A204.1 (cell line): ENCODE measurements at regions not wholly inside any gene's neighbourhood (a gene's known extent, or its start where the extent isn't known, plus 50 kb on each side); places are given as distances from the start of the nearest gene placed in this dataset.
"Not testable (repeated sequence)": the region's sequence is repeated elsewhere in the genome, so short reads cannot be mapped to it uniquely, and the experiment has no call there.

Experiments used
- FAIRE-seq: peaks from 2 replicates; lab custom pipeline; 2012; peaks lifted over from hg19 to GRCh38; lab: Jason Lieb, UNC

DNA sequence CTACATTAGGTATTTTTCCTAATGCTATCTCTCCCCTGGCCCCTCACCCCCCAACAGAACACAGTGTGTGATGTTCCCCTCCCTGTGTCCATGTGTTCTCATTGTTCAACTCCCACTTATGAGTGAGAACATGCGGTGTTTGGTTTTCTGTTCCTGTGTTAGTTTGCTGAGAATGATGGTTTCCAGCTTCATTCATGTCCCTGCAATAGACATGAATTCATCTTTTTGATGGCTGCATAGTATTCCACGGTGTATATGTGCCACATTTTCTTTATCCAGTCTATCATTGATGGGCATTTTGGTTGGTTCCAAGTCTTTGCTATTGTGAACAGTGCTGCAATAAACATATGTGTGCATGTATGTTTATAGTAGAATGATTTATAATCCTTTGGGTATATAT lies 473.3 kb downstream of the TFEC start:
- not testable (repeated sequence) for FAIRE-seq

DNA sequence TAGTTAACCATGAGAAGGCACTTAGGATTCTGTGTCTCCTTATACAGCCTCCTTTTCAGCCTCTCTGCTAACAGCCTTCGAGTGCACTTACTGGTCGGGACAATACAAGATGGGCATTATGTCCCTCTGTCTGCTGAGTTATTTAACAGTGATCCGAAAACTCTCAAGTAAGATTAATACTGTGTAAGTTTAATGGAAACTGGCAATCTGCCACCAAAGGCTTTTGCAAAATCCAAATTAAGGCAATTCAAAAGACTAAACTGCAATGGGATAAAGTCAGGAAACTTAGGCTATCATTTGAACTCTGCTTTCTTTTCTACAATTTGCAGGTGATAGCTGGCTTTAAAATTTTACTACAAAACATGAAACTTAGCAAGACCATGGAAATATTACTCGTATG lies 477.8 kb downstream of the TFEC start:
- no peak for FAIRE-seq

DNA sequence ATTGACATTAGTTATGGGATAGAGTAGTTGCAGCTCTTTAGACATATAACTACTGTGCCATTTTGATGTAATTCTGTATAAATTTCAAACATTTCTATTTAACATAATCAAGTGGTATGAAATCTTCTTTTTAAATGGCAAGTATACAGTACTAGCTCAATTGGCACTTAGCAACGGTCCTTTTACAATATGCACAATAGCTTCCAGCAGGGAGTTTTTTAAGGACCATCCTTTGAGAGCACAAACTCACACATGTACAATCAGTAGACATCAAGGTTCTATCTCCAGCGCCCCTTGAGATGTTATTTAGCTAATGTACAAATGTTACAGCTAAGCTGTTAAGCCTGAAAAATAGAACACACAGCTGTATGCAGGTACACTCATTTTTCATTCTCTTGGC lies 480.7 kb downstream of the TFEC start:
- FAIRE-seq, result no peak

DNA sequence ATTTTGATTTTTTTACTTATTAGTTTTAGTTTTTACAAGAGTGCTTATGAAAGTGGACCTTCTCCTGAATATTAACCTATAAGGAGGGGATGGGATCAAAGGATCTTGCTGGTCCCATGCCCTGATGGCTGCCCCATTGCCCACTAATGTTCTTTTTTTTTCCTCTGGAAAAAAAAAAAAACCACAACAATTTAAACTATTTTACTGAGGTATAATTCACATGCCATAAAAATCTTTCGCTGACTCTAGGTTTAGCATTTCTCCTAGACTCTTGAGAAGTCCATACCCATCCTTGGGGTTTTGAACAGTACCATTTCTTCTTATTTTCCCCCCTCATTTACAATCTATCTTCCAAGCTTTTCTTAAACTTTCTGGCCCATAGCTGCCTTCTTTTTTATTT lies 481.8 kb downstream of the TFEC start:
- FAIRE-seq, result no peak

DNA sequence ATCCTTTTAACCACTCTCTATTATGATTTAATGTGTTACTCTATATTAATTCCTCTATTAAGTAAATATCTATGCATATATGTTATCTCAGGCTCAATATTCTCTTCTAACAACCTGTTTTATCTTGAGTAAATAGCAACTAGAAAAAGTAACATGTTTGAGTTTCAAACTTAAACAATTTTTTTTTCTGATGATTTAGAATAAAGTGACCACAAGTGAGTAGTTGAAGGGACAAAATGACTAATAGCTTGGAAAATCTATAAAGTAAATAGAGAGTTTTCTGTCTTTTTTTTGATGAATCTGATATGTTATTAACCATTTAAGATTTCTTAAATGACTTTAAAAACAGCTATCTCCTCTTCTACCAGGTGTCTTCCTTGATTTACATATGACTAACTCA lies 483.8 kb downstream of the TFEC start:
- peak; percentile 94 for FAIRE-seq

DNA sequence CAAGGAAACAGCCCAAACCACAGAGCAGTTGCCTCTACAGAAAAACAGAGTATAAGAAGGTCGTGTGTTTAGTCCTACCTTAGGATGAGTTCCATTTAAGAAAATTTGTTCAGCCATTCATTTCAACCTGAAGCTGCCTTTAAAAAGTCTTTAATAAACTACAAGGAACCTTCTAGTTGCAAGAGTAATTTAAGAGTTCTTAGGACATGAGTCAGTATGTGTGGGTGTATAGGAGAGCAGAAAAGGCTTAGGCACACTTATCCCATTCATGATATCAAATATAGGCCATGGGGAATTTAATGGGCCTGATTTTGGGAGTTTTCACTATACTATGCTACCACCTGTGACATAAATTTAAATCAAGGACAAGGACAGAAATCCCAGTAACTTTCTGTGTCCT lies 496.8 kb downstream of the TFEC start:
- no peak for FAIRE-seq

DNA sequence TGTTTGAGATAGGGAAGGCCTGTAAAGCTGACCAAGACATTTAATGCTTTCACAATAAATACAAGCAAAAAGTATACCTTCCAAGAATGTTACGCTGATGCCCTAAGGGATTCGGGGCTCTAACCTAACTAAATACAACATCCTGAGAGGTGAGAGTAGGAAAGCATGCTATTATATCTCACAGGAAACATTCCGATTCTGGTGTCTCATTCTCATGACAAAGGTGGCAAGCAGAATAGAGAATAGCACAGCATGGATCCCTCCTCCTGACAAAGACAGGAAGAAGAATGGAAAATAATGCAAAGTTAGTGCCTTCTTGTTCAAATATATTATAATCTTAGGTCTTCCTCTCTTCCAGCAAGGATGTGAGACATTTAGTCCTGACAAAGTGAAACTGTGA lies 504.3 kb downstream of the TFEC start:
- no peak for FAIRE-seq

DNA sequence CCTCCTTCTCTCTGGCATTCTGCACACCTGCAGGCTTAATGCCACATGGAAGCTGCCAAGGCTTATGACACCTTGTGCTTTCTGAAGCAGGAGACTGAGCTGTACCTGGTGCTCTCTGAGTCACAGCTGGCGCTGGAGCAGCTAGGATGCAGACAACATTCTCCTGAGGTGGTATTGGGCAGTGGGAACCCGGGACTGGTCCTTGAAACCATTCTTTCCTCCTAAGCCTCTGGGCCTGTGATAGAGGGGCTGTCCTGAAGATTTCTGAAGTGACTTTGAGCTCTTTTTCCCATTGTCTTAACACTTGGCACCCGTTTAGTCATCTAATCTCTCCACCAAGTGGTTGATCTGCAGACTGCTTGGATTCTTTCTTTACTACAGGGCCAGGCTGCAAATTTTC lies 508.4 kb downstream of the TFEC start:
- FAIRE-seq, result no peak

DNA sequence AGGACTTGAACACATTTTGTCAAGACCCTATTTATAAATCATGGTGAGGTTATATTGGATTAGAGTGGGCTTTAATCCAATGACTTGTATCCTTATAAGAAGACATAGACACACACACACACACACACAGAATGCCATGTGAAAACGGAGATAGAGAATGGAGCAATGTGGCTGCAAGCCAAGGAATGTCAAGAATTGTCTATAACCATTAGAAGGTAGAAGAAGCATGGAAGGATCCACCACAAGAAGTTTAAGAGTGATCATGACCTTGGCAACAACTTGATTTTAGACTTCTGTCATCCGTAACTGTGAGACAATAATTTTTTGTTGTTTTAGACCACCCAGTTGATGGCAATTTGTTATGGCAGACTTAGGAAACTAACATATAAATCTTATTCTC lies 514.2 kb downstream of the TFEC start:
- FAIRE-seq, result no peak

DNA sequence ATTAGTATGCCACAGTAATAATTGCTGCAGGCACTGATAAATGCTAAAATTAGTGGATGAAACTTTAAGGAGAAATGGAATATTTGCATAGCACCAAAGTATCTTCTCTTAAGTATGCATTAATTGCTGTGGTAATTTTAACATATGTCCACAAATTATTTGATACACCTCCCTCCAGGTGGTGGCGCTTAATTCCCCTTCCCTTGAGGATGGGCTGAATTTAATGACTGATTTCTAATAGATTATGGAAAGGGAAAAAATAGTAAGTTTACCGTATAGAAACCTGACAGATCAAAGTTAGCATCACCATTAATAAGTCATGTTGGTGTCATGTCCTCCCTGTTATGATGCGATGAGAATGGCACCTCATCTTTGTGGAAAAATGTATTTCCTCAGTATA lies 519.2 kb downstream of the TFEC start:
- FAIRE-seq, result no peak

DNA sequence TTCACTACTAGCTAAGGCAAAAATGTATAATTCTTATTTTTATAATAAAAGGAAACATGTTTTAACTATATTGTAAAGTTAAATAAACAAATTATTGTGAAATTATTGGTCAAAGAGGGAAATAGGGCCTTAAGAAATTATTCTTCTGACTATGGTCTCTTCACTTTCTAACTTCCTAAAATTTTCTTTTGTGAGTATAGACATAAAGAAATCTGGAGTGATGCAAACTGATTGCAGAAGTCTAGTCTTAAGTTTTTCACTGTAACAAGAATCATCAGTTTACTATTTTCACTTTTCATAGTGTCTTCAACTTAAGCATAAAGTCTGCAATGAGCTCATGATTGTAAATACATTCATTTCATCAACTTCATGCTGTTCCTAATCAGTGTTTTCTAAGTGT lies 525.4 kb downstream of the TFEC start:
- peak; percentile 94 for FAIRE-seq

DNA sequence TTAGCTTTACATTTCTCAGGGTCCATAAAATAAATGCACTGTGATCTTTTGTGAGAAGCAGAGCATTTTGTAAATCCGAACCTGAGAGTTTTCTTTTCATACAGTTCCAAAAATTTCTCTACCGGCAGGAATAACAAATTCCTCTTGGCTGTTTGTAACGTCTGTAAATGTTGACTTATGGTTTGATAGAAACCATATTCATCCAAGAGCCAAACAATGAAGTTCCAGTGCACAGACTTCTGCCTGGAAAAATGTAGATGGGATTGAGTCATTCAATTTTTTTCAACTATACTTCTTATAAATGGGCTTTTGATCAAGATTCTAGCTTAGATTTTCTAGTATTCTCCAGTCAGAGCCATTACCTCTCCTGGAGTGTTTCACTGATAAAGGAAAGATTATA lies 530.6 kb downstream of the TFEC start:
- peak; percentile 100 for FAIRE-seq

DNA sequence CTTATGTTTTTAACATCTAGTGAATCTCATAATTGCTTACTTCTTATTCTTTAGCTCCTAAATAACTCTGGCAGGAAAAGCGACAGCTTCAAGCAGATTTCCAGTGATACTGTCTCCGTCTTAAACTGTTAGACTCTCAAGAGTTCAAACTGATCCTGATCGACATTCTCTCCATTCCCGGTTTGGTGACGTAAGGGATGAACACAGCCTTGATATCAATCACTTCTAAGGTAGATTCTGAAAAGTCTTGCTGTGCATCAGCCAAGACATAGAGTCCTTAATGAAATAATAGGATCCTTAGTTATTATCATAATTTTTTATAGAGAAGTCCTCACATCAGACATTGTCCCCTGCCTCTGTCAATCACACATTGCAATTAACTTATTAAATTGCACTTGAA lies 534.6 kb downstream of the TFEC start:
- FAIRE-seq, result no peak

DNA sequence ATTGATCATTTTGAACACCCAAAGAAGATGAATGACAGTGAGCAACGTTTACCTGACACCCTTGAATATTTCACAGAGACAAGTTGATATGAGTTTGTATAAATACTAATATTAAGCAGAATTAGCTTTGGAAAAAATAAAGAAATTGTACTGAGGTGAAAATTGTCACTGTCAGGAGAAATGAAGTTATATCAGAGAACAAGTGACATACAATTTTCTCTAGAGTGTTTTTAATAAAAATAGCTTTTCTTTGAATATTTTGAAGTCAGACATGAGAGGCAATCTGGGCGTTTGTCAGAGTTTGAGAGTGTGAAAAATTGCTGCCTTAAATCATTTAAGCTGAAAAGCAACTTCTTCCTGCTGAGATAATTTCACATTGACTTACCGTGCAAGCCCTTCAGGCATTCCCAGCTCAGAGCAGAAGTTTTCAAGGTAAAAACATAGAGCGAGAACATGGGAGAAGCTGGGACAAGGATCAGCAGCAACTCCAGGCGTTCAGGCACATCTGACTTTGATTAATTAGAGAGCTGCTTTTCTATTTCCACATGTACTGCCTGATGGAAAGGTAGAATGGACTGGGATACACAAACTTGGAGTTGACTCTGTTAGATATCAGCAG lies 535.9 kb downstream of the TFEC start:
- FAIRE-seq, result no peak

DNA sequence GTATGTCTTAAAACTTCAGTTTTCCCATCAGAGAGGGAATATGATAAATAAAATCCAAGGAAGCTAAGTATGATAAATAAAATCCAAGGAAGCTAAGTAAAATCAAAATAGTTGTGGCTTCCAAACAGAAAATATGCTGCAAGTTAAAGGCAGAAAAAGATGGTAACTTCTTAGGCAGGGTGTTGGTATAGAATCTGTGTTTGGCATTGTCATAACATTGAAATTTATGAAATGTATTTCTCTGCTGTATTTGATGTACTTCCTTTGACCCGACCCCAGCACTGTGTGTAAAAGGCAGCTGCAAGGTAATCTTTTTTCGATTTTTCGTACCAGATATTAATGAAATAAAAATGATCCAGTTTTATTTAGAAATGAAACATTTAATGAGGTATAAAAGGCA lies 537.2 kb downstream of the TFEC start:
- FAIRE-seq, result no peak

DNA sequence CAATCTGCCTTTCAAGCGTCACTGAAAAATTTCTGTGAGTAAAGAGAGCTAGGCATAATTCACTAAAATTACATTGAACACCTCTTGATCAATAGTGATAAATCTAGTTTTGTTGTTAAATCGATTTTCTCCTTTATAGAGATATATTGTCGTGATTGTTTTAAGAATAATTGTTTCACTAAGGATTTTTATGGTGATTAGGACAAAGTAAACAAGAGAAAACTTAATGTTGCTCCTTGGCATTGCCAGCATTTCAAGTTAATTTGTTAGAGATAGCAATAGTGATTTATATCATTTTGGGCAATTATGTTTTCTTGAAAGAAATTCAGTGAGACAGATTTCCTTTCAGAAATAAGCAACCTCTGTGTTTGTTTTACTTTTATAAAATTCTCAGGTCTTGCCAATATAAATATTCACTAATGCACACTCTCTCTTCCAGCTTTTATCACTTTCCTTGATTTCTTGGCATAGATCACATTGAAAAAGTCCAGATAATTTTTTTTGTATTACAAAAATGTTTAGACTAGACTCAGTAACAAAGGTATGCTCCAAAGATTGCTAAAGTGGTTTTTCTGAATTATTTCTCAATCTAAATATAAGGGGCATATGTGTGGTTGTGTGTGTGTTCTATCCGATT lies 538.7 kb downstream of the TFEC start:
- FAIRE-seq, result peak; percentile 100

DNA sequence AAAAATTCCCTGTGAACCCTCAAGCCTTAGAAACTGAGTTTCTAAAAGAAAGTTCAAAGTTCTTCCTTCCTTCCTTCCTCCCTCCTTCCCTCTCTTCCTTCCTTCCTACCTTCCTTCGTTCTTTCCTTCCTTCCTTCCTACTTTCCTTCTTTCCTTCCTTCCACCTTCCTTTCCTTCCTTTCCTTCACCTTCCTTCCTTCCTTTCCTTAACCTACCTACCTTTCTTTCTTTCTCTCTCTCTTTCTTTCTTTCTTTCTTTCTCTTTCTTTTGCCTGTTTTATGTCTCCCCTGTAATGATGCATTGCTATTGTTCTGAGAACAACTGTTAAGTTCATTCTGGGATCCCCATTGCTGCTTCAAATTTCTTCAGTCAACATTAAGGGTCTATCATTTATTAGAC lies 551.1 kb downstream of the TFEC start:
- no peak for FAIRE-seq

DNA sequence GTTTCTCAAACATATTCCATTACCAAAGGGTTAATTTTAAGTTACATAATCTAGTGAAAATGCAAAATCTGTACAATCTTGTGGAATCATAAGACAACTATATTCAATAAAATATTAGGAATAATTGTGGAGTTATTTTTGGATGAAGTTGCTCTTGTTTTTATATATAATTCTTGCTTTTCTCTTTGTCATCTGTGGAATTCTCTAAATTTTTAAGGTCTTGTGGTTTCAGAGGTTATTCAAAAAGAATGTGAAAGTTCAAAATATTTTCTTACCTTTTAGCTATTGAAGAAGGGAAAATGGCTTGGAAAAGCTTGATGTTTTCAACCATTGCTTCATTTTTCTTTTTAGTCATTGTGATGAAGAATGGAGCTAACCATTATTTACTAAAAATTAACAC lies 552.1 kb downstream of the TFEC start:
- no peak for FAIRE-seq

DNA sequence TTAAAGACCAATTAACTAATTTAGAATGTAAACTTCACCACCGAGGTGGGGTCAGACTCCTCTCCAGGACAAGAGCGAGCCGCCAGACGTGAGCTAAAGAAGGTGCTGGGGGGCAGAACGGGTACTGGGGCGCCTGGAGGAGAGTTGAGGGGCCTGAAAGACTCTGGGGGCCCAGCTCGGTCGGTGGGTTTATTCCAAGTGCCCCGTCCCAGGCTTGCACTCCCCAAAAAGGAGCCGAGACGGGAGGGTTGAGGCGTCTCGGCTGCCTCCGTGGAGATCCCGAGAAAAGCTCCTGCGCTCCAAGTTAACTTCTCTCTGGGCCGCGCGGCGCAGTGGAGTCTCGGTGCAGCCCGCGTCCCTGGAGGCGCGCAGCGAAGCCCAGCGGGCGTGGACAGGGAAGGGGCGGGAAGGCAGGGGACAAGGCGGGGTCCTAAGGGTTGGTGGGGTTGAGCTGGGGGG lies 553.3 kb downstream of the TFEC start:
- no peak for FAIRE-seq

DNA sequence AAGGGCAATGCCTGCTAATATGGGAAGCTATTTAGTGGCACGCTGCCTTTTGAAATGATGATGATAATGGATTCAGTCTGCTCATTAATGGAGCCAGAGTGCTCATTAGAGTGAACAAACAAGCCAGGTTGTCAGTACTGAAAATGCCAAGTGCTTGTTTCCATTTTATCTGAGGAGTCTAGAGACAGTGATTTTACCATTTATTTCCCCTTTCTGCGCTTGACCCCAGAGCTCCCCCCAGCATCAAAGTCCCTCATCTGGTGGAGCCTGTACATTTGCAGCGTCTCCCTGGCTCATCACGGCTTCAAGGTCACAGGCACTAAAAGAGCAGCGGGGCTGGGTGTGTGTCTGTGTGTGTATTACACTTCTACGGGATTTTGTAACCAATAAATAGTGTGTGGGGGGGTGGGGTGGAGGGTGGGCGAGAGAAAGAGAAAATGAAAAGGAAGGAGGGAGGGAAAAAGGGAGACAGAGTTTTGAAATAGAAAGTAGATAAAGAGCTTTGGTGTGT lies 553.8 kb downstream of the TFEC start:
- FAIRE-seq, result no peak

DNA sequence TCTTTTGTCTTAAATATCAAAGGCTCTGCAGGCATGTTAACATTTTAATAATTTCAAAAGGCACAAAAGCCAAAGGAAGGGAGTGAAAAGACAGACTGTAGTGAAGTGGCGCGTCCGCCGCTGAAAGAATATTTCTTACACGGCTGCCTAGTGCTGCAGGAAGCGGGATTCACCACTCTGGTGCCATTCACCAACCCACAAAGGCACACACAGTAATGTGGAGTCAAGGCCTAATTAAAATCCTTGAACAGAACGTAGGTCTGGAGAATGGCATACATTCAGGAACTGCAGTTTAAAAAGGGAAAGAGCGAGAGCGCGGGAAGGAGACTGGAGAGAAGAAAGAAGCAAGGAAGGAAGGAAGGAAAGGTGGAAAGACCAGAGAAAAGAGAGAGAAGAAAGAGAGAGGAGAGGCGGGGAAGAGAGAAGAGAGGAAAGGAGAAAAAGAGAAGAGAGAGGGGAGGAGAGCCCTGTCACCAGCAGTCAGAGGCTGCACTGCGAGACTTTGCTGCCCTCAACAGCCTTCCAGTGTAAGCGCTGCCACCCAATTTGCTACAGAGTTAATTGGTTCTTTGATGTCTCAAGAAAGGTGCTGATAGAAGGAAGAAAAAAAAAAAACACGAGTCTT lies 554.0 kb downstream of the MDFIC start:
- no peak for FAIRE-seq

DNA sequence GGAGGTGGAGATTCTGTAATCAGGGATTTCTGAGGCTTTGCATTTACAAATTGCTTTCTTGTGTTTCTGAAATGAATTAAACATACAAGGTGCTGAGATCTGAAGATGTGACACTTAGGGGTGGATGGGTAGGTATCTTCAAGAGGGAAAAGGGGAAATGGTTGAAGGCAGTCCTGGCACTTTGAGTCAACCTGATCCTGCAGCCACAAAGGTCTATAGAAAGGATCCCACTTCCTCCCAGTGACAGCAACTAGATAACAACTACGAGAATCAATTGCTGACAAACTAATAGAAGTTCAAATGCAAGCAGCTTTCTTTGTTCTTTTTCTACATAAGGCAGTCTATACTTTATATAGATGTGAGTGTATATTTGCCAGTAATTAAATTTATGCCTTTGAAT lies 553.3 kb downstream of the MDFIC start:
- FAIRE-seq, result no peak

DNA sequence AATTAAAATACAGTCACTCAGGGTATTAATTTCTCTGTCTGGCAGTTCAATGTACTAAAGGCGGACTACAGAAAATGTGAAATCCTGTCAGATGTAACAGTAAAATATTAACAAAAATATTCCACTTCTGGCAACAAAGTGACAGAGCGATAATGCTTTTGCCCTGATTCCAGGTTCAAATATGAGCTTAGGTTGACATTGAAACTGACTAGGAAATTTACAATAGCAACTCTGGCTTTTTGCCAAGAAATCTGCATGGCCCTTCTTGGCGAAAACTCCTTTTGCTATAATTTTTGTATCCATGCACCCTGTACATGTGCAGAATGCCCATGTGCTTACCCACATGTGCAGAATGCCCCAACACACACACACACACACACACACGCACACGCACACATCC lies 552.2 kb downstream of the MDFIC start:
- no peak for FAIRE-seq

DNA sequence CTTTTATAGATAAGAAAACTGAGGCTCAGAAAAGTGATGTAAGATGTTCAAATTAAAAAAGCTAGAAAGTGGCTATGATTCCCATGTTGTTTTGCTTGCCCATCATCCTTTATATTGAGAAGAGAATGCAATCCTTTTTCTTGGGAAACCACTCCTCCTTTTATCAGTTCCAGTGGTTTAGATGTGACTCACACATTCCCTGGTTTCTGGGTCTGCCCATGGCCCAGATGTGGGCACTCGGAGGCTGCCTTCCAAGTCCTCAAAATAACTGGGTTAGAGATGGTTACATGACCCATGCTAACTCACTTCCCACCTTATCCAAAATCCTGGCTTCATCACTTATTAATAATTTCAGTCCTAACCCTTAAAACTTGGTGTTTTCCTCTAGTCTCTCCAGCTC lies 550.0 kb downstream of the MDFIC start:
- FAIRE-seq, result no peak
